PFSK-1 (cell line): ENCODE measurements at regions not wholly inside any gene's neighbourhood (a gene's known extent, or its start where the extent isn't known, plus 50 kb on each side); places are given as distances from the start of the nearest gene placed in this dataset.

Experiments
- FOXP2 ChIP-seq: optimal IDR thresholded peaks from 2 replicates; pipeline ENCODE3; 2011; ENCODE audit warnings: borderline replicate concordance, control low read depth, inconsistent platforms; ENCODE audit not compliant: insufficient read depth; ENCODE audit errors: extremely low read length, extremely low read depth
- POLR2AphosphoS5 ChIP-seq: IDR thresholded peaks from 2 replicates; pipeline ENCODE4 v1.6.1; 2012; ENCODE audit warnings: low read depth, mild to moderate bottlenecking, control low read depth, low read length, moderate library complexity
- SIN3A ChIP-seq: IDR thresholded peaks from 2 replicates; pipeline ENCODE4 v1.6.1; 2012; ENCODE audit warnings: mild to moderate bottlenecking, low read length, moderate library complexity, borderline replicate concordance; ENCODE audit not compliant: insufficient read depth
- TAF1 ChIP-seq: IDR thresholded peaks from 2 replicates; pipeline ENCODE4 v1.6.1; 2012; ENCODE audit warnings: low read length, control low read depth, borderline replicate concordance; ENCODE audit not compliant: insufficient read depth
- TF ChIP-seq, protein P1 (sequence below), 2 experiments: IDR thresholded peaks; 2 replicates each; pipeline versions ENCODE4 v1.6.1 to v1.8.0; 2011 to 2012; ENCODE audit warnings: low read depth in 2 of 2, low read length in 2 of 2, control low read depth in 1 of 2, inconsistent platforms in 1 of 2, mild to moderate bottlenecking in 1 of 2, moderate library complexity in 1 of 2; ENCODE audit not compliant: insufficient read depth in 1 of 2

DNA sequence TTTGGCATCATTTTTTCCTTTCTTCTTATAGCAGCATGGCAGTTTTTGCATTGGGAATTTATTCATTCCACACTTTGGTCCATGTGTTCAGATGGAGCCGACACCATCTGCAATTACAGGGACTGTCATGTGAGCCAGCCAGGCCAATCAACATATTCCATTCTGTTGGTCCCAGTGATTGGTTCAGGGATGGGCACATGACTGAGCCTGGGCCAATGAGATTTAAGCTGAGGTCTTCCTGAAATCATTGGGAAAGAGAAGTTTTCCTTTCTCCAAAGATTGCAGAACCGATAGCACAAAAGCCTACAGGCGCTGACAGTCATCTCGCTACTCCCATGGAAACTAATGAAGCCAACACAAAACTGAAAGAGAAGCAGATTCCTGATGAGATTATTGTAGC is 841.5 kb upstream of the TMEM132C start:
- TF ChIP-seq POLR2AphosphoS5 (no peak), FOXP2 (no peak), TAF1 (no peak), SIN3A (no peak)
- TF ChIP-seq, protein P1, sequence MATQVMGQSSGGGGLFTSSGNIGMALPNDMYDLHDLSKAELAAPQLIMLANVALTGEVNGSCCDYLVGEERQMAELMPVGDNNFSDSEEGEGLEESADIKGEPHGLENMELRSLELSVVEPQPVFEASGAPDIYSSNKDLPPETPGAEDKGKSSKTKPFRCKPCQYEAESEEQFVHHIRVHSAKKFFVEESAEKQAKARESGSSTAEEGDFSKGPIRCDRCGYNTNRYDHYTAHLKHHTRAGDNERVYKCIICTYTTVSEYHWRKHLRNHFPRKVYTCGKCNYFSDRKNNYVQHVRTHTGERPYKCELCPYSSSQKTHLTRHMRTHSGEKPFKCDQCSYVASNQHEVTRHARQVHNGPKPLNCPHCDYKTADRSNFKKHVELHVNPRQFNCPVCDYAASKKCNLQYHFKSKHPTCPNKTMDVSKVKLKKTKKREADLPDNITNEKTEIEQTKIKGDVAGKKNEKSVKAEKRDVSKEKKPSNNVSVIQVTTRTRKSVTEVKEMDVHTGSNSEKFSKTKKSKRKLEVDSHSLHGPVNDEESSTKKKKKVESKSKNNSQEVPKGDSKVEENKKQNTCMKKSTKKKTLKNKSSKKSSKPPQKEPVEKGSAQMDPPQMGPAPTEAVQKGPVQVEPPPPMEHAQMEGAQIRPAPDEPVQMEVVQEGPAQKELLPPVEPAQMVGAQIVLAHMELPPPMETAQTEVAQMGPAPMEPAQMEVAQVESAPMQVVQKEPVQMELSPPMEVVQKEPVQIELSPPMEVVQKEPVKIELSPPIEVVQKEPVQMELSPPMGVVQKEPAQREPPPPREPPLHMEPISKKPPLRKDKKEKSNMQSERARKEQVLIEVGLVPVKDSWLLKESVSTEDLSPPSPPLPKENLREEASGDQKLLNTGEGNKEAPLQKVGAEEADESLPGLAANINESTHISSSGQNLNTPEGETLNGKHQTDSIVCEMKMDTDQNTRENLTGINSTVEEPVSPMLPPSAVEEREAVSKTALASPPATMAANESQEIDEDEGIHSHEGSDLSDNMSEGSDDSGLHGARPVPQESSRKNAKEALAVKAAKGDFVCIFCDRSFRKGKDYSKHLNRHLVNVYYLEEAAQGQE (IDR thresholded peaks at IDR 0.05; ENCODE audit: insufficient read depth in 1 of 2, low read depth in 2 of 2, low read length in 2 of 2): no peak
